Ishikawa (cell line): ENCODE measurements at regions not wholly inside any gene's neighbourhood (a gene's known extent, or its start where the extent isn't known, plus 50 kb on each side); places are given as distances from the start of the nearest gene placed in this dataset.

Experiments
- CEBPB ChIP-seq: IDR thresholded peaks from 2 replicates; pipeline ENCODE4 v1.6.1; 2012
- CREB1 ChIP-seq: IDR thresholded peaks from 2 replicates; pipeline ENCODE4 v1.6.1; 2012; ENCODE audit warnings: low read depth
- EGR1 ChIP-seq: IDR thresholded peaks from 2 replicates; pipeline ENCODE4 v1.6.1; 2012
- EP300 ChIP-seq: IDR thresholded peaks from 2 replicates; pipeline ENCODE4 v1.6.1; 2012; ENCODE audit warnings: borderline replicate concordance
- FOXM1 ChIP-seq: IDR thresholded peaks from 2 replicates; pipeline ENCODE4 v1.6.1; 2012; ENCODE audit warnings: low read depth, borderline replicate concordance
- NFIC ChIP-seq: IDR thresholded peaks from 2 replicates; pipeline ENCODE4 v1.6.1; 2012
- RAD21 ChIP-seq: IDR thresholded peaks from 2 replicates; pipeline ENCODE4 v1.6.1; 2012; ENCODE audit warnings: low read depth
- TAF1 ChIP-seq: IDR thresholded peaks from 2 replicates; pipeline ENCODE4 v1.6.1; 2012; ENCODE audit warnings: low read depth, mild to moderate bottlenecking
- TCF12 ChIP-seq: IDR thresholded peaks from 2 replicates; pipeline ENCODE4 v1.6.1; 2012; ENCODE audit warnings: low read depth
- TEAD4 ChIP-seq: IDR thresholded peaks from 2 replicates; pipeline ENCODE4 v1.6.1; 2012
- USF1 ChIP-seq: IDR thresholded peaks from 2 replicates; pipeline ENCODE4 v1.6.1; 2012
- YY1 ChIP-seq: IDR thresholded peaks from 2 replicates; pipeline ENCODE4 v1.6.1; 2012; ENCODE audit warnings: low read depth
- ZBTB7A ChIP-seq: IDR thresholded peaks from 2 replicates; pipeline ENCODE4 v1.6.1; 2012; ENCODE audit warnings: low read depth
- TF ChIP-seq, protein P1 (sequence below): IDR thresholded peaks from 2 replicates; pipeline ENCODE4 v1.6.1; 2012; ENCODE audit warnings: low read depth, mild to moderate bottlenecking
- TF ChIP-seq, protein P2 (sequence below): IDR thresholded peaks from 2 replicates; pipeline ENCODE4 v1.6.1; 2012

DNA sequence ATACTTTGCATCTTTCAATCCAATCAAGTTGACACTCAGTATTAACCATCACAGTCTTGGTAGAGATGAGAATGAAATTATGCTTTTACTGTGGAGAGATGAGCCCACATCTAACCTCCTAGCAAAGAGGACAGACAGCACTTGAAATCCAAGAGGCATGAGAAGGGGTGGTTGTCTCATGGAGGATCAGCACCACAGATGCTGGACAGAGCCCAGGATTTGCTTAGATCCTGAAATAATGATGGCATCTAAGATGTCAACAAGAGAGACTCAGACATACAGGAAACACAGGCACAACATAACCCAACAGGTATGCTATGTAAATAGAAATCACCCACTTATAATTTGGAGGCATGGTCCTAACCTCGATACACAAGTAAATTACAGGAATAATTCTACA is 74.3 kb upstream of the VCX2 start:
- TF ChIP-seq YY1: no peak
- TF ChIP-seq, protein P1, sequence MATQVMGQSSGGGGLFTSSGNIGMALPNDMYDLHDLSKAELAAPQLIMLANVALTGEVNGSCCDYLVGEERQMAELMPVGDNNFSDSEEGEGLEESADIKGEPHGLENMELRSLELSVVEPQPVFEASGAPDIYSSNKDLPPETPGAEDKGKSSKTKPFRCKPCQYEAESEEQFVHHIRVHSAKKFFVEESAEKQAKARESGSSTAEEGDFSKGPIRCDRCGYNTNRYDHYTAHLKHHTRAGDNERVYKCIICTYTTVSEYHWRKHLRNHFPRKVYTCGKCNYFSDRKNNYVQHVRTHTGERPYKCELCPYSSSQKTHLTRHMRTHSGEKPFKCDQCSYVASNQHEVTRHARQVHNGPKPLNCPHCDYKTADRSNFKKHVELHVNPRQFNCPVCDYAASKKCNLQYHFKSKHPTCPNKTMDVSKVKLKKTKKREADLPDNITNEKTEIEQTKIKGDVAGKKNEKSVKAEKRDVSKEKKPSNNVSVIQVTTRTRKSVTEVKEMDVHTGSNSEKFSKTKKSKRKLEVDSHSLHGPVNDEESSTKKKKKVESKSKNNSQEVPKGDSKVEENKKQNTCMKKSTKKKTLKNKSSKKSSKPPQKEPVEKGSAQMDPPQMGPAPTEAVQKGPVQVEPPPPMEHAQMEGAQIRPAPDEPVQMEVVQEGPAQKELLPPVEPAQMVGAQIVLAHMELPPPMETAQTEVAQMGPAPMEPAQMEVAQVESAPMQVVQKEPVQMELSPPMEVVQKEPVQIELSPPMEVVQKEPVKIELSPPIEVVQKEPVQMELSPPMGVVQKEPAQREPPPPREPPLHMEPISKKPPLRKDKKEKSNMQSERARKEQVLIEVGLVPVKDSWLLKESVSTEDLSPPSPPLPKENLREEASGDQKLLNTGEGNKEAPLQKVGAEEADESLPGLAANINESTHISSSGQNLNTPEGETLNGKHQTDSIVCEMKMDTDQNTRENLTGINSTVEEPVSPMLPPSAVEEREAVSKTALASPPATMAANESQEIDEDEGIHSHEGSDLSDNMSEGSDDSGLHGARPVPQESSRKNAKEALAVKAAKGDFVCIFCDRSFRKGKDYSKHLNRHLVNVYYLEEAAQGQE: peak; percentile 55; the same call in 1 of the 2 replicates

GRCh38 chrX:8253096-8253495 is 82.0 kb upstream of the VCX2 start:
- TF ChIP-seq YY1 (no peak), ZBTB7A (no peak), CEBPB (no peak), EGR1 (no peak), CREB1 (no peak), FOXM1 (no peak), NFIC (no peak), TAF1 (no peak), RAD21 (no peak), TCF12 (no peak), EP300 (no peak), TEAD4 (no peak), USF1 (no peak)
- TF ChIP-seq, protein P1: no peak
- TF ChIP-seq, protein P2, sequence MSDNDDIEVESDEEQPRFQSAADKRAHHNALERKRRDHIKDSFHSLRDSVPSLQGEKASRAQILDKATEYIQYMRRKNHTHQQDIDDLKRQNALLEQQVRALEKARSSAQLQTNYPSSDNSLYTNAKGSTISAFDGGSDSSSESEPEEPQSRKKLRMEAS: no peak

DNA sequence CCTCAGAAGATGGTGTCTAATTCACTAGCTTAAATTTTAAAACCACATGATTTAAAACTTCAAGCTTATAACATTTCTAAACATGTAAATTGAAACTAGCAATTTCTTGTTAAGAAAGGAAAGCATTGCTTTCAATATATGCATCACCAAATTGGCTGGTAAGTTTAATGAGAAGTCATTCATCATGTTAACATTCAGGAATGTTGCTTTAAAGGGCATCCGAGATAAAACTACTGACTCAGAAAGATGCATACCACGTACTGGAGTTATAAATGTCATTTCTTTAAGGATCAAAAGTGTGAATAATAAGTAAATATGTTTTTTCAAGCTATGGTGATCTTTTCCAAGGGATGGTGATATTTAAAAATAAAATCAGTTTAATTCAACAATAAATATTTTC is 83.3 kb upstream of the VCX2 start:
- no peak for TF ChIP-seq USF1

DNA sequence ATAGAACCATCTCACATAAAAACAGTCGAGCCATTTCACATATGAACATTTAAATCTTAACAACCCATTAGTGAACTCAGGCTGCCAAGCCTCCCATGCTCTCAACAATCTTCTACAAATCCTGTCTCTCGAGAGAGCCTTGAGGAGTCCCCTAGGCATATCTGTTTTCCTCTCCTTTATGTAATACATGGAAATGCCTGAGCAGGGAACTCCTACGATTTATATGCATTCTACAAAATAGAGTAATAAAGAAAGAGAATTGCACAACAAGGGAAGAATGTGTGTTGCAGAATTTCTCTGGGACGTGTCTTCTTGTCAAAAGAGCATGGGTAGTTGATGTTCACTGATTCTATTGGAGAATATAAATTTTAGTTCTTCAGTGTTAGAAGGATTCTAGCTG is 101.8 kb upstream of the VCX2 start:
- TF ChIP-seq TCF12 (no peak), NFIC (no peak), FOXM1 (no peak), TAF1 (no peak)
- TF ChIP-seq, protein P1: no peak

DNA sequence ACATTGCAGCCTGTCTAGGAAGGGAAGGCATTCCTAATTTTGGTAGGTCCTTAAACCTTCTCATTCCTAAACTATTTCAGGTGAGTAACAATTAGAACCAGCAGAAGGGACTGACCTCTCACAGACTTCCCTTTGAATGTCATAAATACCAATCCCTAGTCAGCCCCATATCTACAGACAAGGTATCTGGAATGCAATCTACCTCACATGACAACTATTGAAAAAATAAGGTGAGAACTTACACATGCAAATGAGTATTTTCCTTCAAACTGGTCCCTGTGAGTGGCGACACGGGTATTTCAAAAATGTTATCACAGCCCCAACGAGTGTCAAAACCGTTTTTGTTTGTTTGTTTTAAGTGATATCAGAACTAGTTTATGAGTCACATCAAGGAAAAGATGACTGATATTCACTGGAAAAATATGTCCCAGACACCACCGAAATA is 102.4 kb upstream of the VCX2 start:
- TF ChIP-seq EP300: no peak
- TF ChIP-seq FOXM1: no peak

DNA sequence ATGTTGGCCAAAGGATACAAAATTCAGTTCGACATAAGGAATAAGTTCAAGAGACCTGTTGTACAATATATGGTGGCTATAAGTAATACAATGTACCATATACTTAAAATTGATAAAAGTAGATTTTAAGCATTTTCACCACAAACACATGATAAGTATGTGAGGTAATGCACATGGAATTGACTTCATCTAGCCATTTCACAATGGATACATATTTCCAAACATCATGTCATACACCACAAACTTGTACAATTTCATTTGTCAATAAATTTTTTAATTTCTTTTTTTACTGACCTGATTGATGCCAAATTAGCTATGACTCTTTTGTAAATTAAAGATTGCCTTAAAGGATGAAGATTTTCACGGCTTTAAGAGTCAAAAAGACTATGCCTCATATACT is 103.1 kb upstream of the VCX2 start:
- TF ChIP-seq TEAD4: no peak
- no peak for TF ChIP-seq FOXM1
- no peak for TF ChIP-seq TAF1
- TF ChIP-seq EGR1: no peak
- no peak for TF ChIP-seq CREB1
- TF ChIP-seq, protein P2: no peak
- TF ChIP-seq TCF12: no peak
- TF ChIP-seq YY1: no peak
- TF ChIP-seq RAD21: no peak
- TF ChIP-seq USF1: no peak
- TF ChIP-seq CEBPB: no peak
- TF ChIP-seq, protein P1: no peak
- TF ChIP-seq ZBTB7A: no peak
- TF ChIP-seq NFIC: no peak
